GM19467 (cell line): ENCODE measurements at regions not wholly inside any gene's neighbourhood (a gene's known extent, or its start where the extent isn't known, plus 50 kb on each side); places are given as distances from the start of the nearest gene placed in this dataset.
"Not testable (repeated sequence)": the region's sequence is repeated elsewhere in the genome, so short reads cannot be mapped to it uniquely, and the experiment has no call there.

Experiments used
- ATAC-seq: cut with Tn5 transposase; IDR thresholded peaks from one replicate; pipeline ENCODE4 v1.9.1; 2021; ENCODE audit warnings: mild to moderate bottlenecking, moderate library complexity; ENCODE audit not compliant: unreplicated experiment

DNA sequence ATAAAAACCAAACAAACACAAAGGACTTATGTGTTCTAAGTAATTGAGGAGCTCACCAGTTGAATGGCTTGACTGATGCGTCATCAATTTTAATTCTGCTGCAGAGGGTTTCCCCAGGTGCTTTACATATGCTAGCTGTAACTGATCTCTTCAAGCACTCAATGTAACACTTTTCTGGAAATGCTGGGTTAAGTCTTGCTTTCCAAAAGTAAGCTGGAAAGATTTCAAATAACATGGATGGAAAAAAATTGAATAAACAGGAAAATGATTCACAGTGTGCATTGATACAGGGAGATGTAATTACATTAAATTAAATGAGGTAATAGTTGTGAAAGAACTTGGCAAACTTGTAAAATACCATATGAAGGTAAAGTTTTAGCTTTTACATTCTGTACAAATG is 186.7 kb upstream of the WDFY3 start:
- ATAC-seq = no peak

DNA sequence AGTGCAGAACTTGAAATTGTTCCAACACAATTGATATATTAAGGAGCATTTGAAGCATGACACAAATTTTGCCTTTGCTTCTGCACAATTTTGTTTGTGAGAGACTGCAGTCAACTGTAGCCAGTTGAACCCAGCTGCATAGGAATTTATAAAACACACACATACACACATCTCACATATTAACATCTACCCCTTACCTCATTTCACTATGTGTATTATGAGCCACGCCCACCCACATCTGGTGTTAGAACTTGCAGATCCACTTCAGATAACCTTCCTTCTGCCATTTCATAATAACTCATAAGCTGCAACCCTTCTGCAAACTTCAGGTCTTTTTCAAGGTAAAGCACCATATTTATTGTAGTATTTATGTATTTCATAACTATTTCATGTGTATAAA is 188.1 kb upstream of the WDFY3 start:
- no peak for ATAC-seq

DNA sequence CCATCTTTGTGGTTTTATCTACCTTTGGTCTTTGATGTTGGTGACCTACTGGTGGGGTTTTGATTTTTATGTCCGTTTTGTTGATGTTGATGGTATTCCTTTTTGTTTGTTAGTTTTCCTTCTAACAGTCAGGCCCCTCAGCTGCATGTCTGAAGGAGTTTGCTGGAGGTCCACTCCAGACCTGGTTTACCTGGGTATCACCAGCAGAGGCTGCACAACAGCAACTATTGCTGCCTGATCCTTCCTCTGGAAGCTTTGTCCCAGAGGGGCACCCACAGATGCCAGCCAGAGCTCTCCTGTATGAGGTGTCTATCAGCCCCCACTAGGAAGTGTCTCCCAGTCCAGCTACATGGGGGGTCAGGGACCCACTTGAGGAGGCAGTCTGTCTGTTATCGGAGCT is 199.3 kb upstream of the WDFY3 start:
- ATAC-seq = no peak

DNA sequence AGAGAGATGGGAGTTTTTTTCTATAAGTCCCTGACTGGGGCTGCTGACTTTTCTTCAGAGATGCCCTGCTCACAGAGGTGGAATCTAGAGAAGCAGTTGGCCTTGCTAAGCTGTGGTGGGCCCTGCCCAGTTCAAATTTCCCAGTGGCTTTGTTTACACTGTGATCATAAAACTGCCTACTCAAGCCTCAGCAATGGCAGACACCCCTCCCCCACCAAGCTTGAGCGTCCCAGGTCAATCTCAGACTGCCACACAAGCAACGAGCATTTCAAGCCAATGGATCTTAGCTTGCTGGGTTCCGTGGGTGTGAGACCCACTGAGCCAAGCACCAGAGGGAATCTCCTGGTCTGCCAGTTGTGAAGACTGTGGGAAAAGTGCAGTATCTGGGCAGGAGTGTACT is 199.8 kb upstream of the WDFY3 start:
- no peak for ATAC-seq

DNA sequence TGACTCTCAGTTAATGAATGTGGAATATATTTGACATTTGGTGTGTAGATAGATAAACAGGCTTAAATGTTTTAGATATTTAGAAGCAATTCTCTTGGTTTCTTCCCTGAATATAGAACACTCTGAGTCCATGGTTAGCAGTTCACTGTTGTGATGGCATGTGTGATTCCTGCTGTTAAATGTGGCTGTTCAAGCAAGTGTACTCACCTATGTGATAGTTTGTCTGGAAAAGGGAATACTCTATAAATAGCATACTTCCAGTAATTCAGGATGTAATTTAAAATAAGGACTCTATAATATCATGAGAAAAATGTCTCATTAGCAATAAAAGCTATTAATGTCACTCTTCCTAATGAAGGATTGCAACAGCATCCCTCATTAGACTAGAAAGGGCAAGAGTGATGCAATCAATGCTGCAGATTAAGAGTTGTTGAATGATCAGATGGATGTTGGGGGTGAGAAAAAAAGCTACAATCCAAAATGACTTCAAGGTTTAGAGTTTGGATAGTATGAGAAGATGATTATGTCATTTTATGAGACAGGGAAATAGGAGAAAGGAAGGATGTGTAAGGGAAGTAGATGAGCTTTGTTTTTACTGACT is 201.8 kb upstream of the WDFY3 start:
- no peak for ATAC-seq

DNA sequence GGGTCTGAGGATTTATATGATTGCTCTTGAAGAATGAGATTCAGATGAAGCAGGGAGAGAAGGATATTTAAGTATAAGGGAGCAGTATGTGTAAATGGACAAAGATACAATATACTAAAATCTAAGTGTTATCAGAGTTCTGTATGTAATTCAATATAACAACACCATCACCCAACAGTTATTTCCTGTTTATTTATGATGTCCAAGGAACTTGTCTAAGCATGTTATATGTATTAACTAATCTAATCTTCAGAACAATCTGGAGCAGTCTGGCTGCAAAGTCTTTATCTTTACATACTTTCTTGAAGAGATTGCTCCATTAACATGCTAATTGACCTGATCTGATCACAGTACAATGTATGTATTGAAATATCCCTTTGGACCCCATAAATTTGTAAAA is 203.8 kb upstream of the WDFY3 start:
- no peak for ATAC-seq

DNA sequence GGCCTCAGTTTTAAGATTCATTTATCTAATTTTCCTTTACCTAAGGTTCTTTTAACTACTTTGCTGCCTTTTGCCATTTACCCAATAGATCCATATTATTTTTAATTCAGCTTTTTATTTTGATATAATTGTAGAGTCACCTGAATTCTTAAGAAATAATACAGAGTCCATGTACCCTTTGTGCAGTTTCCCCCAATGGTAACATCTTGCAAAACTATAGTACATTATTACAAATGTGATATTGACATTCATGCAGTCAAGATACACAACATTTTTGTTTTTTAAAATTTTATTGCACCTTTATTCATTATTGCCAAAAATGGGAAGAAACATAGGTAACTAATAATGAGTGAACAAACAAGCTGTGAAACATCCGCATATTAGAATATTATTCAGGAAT is 208.7 kb upstream of the WDFY3 start:
- no peak for ATAC-seq

DNA sequence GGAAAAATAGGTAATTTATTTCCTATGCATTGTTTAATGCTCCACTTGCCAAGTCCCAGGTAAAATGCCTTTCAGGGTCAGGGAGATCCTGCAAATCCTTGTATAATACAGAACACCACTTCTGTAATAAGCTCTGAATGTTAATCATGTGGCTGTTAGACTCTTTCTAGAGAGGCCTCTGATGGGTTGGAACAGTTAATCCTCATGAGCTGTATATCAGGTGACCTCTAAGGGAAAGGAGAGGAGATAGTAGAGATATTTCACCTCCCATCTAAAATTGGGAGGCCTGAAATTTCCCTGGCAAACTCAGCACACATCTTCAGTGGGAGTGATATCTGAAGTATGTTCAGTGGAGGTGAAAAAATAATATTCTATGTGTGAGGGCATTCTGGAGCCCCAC is 210.6 kb upstream of the WDFY3 start:
- ATAC-seq = no peak

DNA sequence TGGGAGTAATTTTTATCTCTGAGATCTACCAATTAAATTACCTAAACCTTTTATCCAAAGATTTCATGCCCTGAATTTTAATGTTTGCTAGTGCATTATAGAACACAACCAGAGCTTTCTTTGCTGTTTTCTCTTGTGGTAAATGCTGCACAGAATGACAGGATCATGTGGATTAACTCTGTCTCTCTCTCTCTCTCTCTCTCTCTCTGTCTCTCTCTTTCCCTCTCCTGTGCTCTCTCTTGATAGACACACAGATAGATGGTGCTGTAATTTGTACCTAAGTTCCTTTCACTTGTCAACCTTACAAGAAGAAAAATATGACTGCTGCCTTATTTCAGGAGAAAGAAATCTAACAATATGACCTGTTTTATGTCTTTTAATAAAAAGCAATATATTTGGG is 211.2 kb upstream of the WDFY3 start:
- no peak for ATAC-seq

DNA sequence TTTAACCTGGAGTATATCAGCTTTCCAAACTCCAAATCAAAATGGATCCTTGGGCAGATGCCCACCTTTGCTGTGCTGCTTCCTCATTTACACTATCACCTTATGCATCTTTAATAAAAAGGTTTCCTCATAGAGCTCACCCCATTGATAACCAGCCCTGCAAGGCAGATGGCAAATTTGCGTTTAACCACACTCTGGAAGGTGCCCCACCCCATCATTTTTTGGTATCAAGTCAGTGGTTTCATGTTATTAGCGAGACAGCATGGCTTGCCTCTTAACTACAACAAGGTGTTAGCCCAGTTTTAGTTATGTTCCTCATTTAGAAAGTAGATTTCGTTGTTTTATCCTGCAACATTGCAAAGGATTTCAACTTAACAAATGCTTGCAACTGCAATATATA is 214.0 kb upstream of the WDFY3 start:
- ATAC-seq = no peak

DNA sequence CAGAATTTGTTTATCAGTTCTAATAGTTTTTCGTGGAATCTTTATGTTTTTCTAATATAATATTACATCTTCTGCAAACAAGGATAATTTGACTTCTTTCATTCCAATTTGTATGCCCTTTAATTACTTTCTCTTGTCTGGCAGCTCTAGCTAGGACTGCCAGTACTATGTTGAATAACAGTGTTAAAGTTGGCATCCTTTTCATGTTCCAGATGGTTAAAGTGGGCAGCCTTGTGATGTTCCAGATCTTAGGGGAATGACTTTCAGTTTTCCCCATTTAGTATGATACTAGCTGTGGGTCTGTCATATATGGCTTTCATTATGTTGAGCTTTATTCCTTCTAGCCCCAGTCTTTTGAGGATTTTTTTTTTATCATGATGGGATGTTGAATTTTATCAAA is 220.6 kb upstream of the WDFY3 start:
- no peak for ATAC-seq

DNA sequence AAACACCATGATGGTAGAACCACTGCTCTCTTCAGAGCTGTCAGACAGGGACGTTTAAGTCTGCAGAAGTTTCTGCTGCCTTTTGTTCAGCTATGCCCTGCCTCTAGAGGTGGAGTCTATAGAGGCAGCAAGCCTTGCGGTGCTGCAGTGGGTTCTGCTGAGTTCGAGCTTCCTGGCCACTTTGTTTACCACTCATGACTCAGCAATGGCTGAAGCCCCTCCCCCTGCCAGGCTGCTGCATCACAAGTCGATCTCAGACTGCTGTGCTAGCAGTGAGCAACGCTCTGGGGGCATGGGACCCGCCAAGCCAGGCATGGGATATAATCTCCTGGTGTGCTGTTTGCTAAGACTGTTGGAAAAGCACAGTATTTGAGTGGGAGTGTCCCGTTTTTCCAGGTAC is 229.5 kb upstream of the WDFY3 start:
- ATAC-seq = not testable (repeated sequence)

DNA sequence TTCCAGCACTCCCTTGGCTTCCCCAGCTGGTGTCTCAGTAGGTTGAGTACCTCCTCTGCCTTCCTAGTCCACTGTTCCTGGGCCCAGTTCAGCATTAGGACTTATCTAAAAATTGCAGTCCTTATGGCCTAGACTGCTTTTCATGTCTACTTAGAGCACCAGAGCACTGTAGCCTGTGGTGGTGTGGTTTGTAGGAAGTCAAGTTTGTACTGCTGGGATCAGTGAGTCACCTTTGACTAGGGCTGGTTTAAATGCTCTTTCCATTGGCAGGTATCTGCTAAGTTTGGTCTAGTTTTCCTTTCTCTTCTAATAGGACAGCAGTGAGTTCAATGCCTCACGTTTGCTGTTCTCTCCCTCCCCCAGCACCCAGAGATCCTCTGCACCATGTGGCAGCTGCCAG is 233.6 kb upstream of the WDFY3 start:
- ATAC-seq = no peak

DNA sequence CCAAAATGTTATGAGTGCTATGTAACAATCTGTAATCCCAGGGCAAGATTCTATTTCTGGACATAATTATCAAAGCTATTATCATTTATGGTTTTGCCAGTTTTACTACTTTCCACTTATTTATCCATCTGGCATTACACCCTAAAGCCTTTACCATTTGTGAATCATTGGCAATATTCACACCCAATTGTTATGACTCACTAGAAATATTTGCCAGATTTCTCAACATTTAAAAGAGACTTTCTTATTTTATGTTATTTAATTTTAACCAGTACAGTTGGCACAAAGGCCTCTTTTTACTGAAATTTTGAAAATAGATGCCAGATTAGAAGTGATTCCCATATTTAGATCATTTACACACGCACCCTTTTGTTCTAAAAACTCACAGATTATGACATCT is 242.7 kb upstream of the WDFY3 start:
- ATAC-seq = no peak

DNA sequence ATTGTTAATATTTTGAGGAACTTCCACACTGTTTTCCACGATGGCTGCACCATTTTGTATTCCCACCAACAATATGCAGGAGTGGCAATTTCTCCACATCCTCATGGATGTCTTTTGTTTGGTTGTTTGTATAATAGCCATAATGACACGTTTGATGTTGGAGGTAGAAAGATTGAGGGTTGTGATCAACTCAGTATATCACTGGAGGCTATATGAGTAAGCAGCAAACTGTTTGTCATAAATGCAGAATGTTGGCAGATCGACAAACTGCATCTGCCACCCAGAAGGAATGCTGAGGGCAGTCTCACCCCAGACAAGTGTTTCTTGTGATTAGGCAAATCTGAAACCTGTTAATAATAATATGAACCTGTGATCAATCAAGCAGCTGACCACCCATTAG is 243.9 kb upstream of the WDFY3 start:
- no peak for ATAC-seq

DNA sequence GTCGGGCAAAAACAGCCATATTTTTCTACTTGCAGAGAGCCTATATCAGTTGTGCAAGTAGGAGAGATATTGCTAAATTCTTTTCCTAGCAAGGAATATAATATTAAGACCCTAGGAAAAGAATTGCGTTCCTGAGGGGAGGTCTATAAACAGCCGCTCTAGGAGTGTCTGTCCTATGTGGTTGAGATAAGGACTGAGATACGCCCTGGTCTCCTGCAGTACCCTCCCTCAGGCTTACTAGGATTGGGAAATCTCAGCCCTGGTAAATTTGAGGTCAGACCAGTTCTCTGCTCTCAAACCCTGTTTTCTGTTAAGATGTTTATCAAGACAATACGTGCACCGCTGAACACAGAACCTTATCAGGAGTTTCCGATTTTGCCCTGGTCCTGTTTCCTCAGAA is 250.1 kb upstream of the WDFY3 start:
- not testable (repeated sequence) for ATAC-seq

DNA sequence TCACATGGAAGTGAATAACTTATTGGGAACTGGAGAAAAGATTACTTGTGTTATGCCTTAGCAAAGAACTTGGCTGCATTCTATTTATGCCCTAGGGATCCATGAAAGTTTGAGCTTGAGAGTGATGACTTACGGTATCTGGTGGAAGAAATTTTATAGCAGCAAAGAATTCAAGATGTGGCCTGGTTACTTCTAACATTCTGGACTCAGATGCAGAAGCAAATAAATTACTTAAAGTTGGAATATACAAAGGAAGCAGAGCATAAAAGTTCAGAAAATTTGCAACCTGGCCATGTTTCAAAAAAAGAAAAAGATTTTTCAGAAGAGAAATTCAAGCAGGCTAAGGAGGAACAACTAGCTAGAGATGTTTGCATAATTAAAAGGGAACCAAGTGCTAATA is 252.3 kb upstream of the WDFY3 start:
- ATAC-seq = no peak

DNA sequence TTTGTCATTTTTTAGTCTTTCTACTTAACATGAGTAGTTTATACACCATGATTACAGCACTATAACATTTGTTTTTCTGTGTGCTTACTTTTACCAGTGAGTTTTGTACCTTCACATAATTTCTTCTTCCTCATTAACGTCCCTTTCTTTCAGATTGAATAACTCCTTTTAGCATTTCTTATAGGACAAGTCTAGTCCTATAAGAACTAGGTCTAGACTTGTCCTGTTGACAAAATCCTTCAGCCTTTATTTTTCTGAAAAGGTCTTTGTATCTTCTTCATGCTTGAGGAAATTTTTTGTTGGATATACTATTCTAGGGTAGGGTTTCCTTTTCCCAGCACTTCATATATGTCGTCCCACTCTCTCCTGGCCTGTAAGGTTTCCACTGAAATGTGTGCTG is 253.3 kb upstream of the ARHGAP24 start:
- no peak for ATAC-seq

DNA sequence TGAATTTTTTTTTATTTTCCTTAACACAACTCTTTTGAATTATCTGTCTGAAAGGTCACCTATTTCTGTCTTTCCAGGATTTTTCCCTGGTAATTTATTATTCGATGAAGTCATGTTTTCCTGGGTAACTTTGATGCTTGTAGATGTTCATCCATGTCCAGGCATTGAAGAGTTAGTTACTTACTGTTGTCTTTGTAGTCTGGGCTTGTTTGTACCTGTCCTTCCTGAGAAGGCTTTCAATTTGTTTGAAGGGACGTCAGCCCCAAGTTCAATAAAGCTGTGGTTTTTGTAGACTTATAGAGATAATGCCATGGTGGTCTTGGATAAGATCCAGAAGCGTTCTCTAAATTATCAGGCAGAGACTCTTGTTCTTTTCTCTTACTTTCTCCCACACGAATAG is 252.4 kb upstream of the ARHGAP24 start:
- ATAC-seq = no peak

DNA sequence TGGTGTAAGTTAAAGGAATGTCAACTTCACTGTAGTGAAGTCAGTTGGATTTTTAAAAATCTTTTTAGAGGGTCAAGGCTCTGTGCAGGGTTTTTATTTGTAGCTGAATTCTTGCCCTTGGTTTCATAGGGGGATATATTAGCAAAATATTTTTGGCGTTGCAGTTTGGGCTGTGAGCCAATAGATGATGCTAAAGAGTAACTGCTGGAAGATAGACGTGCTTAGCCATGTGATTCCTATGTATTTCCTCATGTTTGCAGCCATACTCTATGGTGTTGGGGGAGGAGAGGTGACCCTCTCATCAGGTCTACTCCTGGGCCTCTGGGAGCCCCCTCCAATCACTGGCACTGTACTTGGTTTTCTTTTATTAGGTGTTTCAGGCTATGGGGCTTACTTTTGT is 246.7 kb upstream of the ARHGAP24 start:
- ATAC-seq = no peak

DNA sequence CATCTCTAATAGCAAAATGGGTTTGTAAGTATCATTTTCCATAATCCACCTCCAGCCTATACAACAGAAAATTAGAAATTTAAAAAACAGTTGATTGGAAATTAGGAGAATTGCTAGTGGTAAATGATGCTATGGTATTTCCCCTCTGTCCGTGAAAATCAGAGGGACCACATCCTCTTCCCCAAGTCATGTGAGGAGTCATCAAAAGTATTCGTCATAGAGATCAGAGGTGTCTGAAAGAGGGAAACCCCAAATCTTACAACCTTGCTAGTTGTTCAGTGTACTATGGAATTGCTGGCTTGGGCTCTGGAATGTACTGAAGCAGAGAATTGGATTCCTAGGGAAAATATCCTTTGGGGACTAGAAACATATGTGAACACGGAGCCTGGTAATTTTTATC is 241.4 kb upstream of the ARHGAP24 start:
- no peak for ATAC-seq

DNA sequence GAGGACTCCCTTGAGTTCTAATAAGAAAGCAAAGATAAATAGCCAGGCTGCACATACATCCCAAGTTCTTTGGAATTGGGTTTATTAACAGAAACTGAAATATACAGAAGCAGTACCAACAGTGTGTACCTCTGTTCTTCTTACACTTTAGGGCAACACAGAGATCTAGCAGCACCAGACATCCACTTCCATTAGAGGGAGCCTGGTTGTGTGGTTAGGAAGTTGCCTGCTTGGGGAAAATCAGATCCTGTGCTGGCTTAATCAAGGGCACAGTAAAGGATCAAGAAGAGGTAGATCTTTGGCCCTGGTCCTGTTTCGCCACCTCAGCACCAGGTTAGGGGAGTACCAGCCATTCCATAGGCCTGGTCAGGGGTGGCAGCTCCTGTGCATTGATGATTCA is 231.1 kb upstream of the ARHGAP24 start:
- ATAC-seq = no peak

DNA sequence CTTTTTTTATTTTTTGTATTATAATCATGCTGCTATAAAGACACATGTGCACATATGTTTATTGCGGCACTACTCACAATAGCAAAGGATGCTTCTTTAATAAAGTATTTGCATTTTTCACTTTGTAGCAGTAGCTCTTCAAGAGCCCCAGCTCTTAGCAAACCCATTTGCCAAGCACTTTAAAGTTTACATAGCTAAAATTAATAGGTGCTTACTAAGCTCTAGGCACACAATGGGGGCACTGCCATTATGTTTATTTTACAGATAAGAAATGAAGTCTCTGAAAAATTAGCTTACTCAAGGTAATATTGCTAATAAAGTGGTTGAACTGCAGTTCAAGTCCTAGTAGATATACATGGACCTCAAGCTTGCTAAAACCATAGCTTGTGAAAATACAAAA is 230.3 kb upstream of the ARHGAP24 start:
- ATAC-seq = no peak

DNA sequence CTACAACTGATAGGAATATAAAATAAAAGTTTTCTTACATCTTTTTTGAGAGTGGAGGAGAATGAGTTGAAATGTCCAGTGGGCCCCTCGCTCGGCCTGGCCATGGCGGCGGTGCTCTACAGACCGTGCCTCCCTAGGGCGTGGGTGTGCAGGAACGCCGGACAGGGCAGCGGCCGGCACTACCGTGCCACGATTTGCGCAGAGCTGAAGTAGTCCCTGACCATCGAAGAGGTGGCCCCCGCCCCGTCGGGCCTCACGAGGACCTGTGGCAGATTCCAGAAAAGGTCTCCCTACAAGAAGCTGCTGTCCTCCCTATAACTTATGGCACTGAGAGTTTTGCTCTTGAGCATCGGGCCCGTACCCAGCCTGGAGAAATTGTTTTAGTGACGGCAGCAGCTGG is 228.9 kb upstream of the ARHGAP24 start:
- ATAC-seq = no peak
